ENCODE measurements at regions not wholly inside any gene's neighbourhood (a gene's known extent, or its start where the extent isn't known, plus 50 kb on each side); places are given as distances from the start of the nearest gene placed in this dataset.

DNA sequence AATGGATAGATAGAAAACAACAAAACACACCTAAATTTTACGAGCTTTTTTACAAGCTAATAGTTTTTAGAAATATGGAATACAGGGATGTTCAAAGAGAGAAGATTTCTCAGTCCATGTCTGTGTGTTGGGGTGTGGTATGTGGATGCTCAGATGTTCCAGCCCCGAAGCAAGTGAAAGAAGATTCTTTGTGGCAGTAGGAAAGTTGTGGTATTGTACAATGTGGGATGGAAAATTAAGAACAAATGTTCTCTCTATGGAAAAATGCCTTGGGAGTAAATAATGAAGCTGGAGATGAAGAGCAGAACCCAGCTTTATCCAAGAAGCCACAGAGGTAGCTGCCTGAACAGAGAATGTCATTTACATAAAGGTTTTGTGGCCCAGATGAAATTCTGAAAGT lies 150.3 kb upstream of the PRKD1 start:
- no peak for DNase-seq

DNA sequence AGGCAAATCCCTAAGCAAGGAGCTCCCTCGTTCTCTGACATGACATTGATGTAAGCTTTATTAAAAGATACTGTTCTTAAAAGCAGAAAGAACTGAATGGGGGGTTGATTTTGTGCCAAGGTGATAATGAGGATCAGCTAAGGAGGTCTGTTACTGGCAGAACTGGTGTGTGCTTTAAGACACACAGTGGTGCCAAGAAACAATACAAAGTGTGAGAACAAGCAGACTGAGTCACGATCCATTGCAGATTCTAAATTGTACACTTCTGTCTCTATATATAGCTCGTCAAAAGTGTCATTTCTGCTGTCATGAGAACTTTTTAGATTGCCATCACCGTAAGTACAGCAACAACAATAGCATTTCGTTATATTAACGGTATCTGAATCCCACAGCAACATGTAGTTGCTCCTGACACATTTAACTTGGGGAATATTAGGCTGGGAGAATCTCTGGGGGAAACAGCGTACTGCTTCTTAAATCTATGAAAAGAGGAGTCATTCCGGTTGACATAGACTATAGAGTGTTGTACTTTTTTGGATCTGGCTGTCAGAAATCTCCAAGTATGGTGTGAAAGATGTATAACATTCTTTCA lies 151.3 kb upstream of the PRKD1 start:
- no peak for DNase-seq

DNA sequence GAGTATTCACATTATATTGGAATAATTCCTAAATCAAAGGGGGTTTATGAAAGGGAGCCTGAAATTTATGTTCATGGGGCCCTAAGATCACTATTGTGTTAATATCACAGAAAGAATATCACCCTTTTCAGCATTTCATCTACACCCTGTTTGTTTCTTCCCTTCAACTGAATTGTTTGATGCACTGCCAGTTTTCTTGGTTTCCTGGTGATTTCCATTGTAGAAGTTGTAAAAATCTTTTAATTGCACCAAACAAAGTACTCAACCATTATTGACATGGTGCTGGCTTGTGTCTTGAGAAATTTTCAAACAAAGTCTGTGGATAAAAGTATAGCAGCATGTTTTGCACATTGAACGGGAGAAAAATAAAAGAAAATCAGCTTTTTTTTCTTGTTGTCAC lies 154.8 kb upstream of the PRKD1 start:
- no peak for DNase-seq

DNA sequence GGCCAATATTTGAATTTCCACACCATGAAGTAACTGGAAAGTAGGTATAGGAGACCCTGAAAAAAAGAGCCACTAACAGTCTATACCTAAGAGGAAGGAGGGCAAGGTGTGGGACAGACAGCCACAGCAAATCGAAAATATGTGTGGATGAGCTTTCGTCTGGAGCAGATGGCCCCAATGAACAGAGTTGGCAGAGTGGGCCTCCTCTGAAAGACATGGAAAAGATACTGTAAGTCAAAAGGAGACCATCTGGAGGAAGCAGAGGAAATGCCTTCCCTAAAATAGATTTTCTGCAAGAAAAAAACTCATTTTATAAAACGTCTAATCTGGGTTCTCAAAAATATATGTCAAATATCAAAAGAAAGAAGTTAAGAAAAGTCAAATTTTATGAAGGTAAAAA lies 157.2 kb upstream of the PRKD1 start:
- DNase-seq: peak in 1 of 2 experiments; percentile 4

DNA sequence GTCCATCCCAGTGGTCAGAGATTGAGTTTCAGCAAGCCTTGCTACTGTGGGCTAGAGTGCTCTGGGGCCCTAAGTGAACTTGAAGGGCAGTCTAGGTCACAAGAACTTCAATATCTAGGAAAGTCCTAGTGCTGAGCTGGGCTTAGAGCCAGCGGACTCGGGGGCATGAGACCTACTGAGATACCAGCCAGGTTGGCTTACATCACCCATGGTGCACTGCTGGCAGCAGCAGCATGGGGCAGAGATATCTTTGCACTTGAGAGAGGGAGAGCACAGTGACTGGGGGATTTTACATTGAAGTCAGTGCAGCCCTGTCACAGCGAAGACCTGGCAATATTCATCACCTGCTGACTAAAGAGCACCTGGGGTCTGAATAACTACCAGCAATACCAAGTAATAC lies 158.3 kb upstream of the PRKD1 start:
- DNase-seq: no peak

DNA sequence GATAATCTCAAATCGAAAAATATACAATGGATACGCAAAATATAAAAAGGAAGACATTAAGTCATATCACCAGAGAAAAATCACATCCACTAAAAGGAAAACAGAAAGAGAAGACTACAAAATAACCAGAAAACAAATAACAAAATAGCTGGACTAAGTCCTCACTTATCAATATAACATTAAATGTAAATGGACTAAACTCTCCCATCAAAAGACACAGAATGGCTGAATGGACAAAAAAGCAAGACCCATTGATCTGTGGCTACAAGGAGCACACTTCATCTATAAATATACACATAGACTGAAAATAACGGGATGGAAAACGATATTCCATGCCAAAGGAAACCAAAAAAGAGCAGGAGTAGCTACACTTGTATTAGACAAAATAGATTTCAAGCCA lies 161.0 kb upstream of the PRKD1 start:
- DNase-seq: no peak

DNA sequence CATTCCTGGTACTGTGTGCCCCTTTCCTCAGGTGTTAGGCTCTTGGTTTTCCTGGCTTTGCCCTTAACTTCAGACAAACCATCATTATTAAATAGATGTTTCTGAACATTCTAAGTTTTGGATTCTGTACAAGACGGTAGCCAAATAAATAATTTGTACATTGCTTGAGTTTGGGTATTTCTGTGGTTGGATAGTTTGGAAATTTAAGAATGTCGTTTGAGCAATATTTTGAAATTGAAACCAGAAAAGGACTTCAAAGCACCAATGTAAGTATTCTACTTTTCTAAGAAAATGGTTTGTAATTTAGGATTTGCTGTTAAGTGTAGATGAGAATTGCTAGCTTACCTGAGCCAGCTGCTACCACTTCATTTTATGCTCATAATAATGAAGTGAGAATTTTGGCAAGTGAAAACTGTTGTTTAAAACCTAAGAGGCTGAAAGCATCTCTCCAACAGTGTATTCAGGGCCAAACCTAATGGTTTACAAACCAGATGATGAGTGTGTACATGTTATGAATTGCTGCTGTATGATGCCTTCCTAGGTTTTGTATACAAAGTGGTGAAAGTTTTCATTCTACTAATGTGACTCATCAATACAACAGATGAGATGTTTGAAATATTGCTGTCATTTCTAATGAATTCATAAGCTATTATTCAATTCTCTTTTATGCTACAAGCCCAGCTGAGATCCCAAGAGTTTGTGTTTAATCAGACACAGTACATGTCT lies 181.5 kb upstream of the PRKD1 start:
- no peak for DNase-seq

DNA sequence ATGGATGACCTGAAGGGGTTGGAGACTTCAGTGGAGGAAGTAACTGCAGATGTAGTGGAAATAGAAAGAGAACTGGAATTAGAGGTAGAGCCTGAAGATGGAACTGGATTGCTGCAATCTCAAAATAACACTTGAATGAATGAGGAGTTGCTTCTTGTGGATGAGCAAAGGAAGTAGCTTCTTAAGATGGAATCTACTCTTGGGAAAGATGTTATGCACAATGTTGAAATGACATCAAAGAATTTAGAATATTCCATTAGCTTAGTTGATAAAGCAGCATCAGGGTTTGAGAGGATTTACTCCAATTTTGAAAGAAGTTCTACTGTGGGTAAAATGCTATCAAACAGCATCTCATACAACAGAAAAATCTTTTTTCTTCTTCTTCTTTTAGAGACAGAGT lies 186.4 kb upstream of the PRKD1 start:
- no peak for DNase-seq

DNA sequence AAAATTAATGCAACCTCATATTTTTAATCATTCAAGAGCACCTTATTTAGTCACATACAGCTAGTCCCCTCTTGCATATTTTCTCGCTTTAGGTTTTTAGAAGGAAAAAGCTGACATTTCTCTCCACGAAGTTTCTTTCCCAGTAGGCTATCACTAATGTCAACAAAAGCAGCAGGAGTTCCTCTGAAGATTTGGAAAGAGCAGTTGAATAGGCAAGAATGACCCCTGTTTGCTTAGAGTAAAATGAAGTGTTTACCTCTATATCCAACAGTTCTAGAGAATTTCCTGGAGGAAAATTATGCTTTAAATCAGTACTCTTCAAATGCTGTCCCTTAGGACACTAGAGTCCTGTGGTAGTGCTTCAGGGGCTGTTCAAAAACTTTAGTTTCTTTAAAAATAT lies 188.1 kb upstream of the PRKD1 start:
- no peak for DNase-seq

DNA sequence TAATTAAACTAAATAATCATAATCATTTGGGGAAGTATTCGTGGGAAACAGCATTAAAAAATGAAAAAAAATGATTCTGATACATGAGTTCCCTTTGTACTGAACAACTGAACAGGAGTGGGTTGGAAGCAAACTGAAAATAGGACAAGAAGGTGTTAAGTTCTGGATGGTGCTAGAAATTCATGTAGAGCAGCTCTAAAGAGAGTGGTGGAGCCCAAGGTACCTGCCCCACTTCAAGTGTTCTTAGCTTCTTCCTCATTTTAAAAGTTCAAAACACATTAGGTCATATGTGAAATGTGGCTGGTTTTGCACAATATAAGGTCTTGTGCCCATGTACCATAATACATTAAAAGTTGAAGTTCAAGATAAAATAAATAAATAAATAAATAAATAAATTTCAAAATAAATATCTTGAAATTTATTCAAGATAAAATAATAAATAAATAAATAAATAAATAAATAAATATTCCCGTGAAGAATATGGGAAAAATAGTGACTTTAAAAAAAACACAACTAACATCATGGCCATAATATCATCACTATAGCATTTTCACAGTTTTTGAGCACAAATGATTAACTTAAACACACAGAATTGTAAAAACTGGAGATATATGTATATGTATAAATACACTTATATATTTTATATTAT lies 191.5 kb upstream of the PRKD1 start:
- DNase-seq: peak in 1 of 2 experiments; percentile 5

DNA sequence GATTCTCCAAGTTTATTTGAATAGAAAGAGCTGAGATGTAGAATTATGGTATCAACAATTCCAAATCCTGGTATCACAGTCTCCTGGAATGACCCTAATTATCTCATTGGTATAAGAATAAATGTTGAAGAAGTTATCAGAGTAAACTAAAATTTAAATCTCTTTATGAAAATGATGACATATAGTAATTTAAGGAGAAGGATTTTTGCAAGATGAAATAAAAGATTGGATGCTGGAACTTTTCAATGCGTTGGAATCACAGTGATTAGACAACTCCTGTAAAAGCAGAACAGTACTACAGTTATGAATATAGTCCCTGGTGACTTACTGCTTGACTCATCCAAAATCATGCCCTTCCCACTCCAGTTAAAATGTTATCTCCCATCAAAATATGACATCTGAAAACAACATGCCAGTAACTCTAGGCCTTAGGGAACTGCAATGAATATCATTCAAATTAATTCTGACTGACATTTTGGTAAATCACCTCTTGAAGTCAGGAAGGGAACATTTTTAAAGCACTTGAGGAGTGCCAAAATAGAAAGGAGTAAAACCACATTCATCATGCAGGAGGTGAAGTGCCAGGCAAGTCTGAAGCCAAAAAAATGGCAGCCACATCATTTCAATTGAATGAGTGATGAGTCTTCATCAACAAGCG lies 197.8 kb upstream of the PRKD1 start:
- DNase-seq: no peak

DNA sequence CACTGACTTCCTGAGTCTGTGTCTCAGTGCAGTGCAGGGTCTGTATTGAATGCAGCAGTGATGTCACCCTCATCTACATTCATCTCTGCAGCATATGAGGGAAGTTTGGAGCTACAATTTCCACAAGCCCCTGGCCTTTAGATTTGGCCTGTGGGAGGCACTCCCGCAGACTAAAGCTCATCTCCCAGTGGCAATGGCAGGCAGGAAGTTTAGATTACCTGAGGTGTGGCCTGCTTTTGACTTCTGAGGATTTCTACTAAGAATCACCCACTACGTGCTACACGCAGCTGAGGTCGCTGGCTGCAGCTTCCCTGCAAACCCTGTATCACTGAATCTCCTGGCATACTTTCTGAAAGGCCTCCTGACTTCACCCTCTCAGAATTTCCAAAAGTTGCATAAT lies 202.2 kb upstream of the PRKD1 start:
- DNase-seq: no peak

DNA sequence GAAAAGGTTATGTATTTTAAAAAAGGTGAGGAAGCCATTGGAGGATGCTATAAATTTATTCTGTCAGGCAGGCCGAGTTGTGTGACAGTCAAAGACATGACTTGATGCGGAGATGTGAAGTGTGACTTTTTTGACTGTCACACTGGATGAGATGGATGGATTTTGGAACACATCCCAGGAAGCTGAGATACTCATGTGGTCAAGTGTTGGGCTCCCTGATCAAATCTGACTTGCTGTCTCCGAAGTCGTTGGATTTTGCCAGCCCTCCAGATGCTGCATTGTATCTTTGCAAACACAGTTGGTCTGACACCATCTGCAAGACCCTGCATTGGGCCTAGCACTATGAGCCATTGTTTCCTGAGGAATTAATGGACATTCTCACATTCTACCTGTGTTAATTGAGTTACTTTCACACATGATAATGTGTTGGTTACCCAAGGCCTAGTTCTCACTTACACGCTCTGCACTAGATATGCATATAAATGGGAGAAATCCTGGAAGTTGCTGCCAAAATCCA lies 204.0 kb upstream of the PRKD1 start:
- no peak for DNase-seq

DNA sequence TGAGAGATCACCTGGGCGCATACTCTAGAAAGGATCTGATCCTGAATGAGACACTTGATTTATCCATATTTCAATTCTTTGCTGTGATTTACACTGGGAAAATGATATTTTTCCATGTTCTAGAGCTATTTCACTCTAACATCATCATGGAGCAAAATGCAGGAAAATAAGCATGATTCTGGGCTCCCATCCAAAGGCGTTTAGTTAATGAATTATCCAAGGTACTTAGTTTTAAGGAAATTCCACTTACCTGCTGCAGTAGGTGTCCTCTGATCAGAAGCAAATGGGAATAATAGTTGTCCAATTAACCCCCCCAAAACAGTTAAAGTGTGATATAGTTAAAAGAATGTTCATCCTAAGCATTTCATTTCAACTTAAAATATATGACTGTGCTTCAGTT lies 204.5 kb upstream of the PRKD1 start:
- no peak for DNase-seq

DNA sequence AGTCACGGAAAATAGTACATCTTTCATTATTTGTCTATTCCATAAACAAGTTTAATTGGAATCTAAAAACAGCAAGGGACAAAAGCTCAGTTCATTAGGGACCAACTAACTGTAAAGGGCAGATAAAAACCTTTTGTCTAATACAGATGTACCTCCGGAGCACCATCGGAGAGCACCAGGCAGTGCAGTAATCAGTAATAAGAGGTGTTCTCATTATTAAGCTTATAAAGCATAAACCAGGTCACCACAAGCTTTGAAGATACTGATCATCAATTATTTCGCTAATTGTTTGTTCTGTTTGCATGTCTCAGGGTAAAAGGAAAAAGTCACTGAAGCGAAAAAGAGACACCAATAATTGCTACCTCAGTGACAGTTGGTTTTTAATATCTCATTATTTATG lies 207.3 kb upstream of the PRKD1 start:
- no peak for DNase-seq

DNA sequence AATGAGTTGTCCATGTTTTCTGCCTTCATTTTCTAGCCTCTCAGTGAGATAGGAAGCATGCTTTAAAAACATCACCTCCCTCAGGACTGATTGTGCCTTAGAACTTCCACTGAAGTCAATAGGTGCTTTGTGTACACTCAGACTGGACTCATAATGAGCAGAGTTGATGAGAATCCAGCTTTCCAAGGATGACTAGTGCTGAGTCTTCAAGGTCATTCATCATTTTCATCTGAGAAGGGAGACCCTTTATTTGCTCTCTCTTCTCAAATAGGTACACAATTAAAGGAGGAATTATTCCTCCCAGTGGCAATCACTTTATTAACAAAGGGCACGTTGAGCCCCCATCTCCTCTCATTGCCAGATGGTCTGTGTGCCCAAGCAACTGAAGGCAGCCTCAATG lies 210.9 kb upstream of the PRKD1 start:
- no peak for DNase-seq

DNA sequence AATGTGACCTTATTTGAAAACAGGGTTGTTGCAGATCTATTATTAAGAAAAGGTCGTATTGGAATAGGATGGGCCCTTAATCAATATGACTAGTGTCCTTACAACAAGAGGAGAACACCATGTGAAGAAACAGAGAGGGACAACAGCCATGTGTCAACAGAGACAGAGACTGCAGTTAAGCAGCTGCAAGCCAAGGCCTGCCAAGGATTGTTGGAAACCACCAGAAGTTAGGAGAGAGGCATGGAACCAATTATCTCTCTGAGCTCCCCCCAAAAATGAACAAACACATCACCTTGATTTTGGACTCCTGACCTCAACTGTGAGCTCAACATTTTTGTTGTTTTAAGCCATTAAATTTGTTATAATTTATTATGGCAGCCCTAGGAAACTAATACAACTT lies 214.6 kb upstream of the PRKD1 start:
- DNase-seq: no peak

DNA sequence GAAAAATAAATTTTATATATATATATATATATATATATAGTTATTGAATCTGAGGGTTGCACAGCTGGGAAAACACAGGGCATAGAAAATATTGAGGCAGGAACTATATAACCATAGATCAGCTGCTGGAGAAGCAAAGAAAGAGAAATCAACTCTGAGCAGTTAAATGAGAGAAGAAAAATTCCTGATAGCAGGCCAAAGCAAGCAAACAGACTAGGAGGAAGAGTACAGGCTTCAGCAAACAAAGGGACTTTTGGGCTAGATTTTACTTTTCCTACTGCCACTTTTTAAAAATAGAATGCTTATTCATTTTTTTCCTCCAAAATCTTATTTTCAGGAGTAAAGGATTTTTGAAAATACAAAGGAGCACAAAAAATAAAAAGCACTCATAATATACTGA lies 216.0 kb upstream of the PRKD1 start:
- DNase-seq: no peak

DNA sequence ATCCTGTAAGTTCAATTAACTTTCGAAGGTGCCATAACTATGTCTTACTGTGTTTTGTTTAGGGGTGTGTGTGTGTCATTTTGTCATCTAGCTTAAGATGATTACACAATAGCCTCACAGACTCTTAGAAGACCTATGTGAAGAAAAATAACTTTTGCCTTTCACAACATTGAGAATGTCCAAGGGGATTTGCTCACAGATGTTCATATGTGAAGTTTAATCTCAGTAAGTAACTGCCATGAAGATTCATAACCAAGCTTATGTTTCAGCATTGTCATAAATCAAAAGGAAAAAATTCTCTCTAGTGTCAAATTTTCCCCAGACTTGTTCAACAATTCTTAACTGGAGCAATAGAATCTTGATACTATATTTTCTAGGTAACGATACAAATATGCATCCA lies 226.1 kb upstream of the PRKD1 start:
- DNase-seq: no peak

DNA sequence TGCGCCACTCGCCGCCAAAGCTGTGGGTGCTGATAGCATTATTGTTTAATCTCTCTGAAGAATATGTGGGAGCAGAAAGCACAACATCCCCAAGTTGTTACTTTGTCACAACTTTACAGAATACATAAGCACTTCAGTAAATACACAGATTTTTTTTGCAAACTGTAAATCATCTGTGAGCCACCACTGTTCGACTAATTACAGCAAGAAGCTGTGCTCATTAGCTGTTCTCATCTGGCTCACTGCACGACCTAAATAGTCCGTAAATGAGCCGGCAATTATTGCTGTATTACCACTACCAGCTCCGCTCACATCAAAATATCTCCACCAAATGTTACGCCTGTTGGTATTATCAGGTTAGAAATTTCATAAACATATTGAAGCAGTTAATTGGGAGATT lies 228.9 kb upstream of the PRKD1 start:
- no peak for DNase-seq

DNA sequence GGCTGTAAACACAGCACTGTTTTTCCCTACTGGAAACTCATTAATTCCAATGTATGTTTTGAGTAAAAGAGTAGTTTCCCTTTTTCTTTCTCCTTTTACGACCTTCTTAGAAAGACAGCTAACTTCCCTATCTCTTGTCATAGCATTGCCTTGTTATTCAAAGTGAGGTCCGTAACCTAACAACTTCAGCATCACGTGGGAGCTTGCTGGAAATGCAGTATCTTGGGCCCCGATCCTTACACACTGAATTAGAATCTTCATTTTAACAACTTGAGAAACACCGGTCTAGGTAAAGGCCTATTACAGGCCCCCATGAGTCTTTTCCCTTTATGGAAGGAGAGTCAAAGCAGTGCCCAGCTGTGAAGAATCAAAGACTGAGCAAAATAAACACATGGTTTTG lies 230.7 kb upstream of the PRKD1 start:
- no peak for DNase-seq

DNA sequence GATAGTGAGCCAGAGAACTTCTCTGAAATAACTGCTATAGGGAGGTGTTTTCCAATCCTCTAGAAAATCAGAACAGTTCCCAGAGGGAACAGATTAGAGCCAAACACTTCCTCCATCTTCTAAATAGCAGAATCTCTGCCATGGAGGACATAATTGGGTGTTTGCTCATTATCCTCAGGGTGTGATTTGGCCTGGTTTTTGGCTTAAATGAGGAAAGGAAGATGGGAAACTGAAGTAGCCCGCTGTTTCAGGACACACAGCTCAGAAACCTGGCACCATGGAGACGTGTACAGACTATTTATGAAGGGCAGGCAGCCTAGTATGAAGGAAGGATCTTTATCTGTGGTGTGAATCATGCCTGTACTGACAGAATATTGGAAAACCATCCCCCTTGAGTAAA lies 231.7 kb upstream of the PRKD1 start:
- no peak for DNase-seq

DNA sequence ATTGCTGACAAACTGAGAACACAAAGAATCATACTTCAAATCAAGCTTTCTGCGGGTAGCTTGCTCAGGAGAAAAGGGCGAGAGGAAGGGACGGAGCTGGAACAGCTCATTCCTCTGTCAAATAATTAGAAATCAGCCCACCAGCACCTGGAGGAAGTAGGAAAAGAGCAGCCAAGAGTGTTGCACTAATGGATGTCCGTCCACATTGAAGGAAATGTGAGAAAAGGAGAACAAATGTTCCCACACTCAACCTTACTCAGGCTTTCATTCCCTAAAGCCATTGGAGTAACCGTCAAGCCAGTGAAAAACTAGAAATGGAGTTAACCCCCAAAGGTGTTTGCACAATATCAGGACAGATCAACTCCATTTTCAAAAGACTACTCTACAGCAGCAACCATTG lies 233.0 kb upstream of the PRKD1 start:
- DNase-seq: no peak

DNA sequence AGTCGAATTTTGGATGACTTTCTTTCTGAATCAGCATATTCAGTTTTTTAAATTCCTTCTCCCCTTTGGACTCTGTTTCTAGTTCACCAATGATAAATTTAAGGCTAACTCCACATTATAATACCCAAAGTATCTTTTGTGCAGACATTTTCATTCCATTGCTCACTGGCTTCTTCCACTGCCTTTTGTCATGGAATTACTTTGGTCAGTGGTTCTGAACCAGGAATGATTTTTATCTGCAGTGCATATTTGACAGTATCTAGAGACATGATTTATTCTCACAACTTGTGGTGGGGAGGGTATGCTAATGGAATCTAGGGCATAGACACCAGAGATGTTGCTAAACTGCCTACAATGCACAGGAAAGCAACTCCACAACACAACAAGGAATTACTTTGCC lies 234.4 kb upstream of the PRKD1 start:
- no peak for DNase-seq

Measured in Kasumi-1 (cell line).